DMS153 treated with DMSO at 0.1 percent for 48 hours (cell line): ENCODE measurements at regions not wholly inside any gene's neighbourhood (a gene's known extent, or its start where the extent isn't known, plus 50 kb on each side); places are given as distances from the start of the nearest gene placed in this dataset.

Source experiments
- DNase-seq: peaks from one replicate; lab custom pipeline; 2025; ENCODE audit not compliant: unreplicated experiment; lab: John Stamatoyannopoulos, UW

DNA sequence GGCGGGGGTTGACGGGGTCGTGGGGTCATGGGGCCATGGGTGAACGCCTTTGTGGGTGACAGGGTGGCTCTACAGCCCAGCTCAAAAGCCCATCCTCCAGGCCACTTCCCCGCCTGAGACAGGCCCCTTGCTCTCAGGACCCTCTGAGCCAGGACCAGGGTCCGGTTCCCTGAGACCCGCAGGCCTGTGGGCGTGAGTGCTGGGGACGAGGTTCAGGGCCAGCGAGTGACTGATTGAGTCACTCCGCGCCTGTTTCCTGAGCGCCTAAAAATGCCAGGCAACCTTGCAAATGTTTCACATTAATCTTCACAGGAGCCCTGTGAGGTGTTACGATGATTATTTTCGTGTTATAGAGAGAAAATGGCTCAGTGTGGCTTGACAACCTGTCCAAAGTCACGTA lies 97.8 kb downstream of the ZNF674 start:
- no peak for DNase-seq

DNA sequence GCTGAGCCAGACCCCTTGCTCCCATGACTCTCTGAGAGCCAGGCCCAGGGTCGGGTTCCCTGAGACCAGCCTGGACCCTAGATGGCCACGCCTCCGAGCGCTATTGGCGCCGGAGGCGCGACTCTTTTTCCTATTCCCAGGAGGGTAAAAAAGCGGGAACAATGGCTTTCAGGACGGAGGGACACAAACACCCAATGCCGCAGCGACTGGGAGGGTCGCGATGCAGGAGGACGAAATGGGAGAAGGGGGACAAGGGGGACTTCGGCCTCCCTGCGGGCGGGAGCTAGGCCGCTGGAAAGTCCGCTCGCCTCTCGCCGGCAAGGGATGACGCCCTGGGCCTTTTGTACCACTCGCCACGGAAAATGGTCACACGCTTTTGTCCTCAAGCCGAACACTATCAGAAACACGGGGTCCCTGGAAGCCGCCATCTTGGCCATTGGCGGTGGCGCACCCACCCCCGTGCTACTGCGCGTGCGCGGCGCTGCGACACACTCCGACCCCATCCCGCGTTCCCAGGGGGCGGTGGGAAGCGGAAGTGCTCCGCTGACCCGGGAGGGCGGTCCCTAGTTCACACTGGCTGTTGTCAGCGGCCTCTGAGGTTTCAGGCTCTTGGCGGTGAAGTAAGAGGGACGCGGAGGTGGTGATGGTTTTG lies 98.4 kb downstream of the ZNF674 start:
- DNase-seq: peak; percentile 14

DNA sequence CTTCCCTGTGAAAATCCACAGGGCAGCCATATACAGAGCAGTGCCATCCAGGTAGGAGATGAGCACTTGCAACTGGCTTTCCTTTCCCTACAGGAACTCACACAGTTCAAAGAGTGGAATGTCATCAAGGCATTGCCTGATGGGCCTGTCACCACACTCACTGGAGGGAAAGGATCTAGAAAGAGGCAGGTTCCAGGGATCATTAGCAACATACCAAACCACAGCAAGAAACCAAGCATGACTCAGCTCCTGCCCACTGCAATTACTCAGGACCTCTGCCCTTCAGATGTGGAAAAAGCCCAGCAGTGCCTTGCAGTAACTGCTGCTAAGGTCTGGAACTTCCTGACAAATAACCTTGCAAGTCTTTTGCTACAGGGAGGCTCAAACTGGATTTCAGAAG lies 101.2 kb downstream of the ZNF674 start:
- no peak for DNase-seq

DNA sequence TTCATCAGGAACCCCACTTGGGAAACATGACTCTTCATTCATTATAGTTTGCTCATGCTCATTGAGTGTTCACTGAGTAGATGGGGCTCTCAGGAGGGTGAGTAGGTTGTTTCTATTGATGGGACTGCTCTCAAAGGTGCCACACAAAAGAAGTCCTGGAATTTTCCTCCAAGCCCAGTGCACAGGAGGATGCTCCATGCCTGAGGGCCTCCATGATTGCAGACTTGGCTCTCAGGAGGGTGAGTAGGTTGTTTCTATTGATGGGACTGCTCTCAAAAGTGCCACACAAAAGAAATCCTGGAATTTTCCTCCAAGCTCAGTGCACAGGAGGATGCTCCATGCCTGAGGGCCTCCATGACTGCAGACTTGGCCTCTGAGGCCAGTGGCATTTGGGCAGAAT lies 108.5 kb downstream of the ZNF674 start:
- DNase-seq: no peak

DNA sequence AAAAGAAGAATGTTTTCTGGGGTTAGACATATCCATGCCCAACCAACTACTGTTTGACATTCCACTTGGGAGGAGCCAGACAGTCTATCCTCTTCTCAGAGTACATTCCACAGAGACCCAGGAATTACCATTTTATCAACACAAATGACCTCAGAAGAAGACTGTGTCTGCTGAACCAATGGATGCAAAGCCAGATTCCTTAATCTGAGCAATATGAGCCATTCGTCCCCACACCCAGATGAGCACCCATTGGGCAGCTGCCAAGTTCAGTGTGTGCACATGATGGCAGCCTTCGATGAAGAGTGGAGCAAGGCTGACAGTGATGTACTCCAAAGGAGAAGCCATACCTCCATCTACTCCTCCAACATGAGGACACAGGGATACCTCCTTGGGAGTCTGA lies 111.3 kb downstream of the ZNF674 start:
- DNase-seq: no peak

DNA sequence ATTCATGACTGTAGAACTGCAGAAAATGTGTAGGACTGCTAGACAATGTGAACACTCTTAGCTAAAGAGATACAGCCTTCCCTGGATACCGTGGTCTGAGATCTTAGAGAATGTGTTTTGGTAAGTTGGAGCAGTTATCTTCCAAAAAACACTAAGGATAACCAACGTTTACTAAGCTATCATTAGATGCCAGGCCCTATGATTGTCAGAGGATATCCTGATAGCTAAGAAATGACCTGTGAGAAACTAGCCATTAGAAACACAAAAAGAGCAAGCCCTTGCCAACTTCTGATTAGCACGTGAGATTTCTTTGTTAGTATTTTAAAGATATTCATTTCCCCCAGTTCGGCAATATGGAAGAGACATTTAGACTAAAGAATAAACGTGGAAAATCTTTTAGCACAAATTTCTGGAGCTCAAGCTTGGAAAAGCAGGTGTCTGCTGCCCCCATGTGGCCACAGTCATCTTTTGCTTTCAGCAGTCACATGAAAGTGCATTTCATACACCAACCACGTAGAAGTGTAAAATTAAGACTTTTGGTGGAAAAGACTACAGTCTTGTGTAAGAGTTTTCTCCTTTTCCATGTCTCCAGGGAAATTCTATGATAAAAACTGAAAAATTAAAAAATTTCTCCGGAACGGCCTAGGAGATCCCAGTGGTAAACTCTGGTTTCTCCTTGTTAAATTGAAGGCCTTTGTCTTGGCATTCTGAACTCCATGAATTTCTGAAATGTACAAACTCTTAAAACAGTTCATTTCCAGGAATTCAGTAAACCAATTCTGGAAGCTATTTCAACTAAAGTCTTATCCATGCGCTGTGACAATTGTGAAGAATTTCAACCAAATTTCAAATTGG lies 136.4 kb downstream of the ZNF674 start:
- peak; percentile 41 for DNase-seq

DNA sequence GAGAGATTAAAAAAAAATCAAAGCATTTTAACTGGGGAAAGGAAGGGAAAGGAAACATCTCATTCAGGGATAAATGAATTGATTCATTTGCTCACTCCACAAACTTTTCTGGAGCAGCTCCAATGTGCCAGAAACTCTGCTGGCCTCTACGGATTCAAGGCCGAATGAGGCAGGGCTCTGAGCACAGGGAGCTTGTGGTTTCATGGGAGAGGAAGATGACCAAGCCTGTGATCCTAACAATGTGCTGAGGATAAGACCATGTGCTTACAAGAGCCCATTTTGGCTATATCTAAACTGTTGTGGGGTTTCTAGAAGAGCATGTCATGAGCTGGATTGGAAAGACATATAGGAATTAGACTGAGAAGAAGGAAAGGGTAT lies 137.5 kb downstream of the ZNF674 start:
- no peak for DNase-seq

DNA sequence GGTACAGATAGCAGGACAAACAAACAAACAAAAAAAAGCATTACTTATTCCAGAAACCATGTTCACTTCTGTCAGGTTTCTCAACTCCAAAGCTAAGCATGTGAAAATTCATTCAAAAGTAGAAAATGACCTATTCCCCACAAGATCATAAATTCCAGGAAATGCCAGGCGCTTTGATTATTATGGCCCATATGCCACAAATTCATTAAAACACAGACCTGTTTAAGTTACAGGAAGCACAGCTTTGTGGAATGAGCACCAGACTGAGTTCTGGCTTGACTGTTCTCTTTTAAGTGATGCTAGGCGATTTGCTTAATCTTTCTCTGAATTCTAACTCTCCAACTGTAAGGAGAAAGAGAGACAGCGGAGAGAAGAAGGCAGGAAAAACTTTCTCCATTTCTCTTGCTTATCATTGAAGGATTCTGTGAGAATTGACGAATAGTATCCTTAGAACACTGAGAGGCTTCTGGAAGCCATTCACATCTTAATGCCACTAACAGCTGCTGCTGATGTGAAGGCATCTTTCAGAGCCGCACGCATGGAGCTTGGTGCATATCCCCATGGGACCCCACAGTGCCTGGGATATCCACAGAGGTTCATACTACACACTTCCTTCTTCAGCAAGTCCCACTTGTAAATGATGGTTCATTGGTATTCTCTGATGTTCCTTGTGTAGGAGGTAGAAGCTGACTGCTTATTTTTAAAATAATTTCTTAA lies 138.0 kb downstream of the ZNF674 start:
- DNase-seq: no peak

DNA sequence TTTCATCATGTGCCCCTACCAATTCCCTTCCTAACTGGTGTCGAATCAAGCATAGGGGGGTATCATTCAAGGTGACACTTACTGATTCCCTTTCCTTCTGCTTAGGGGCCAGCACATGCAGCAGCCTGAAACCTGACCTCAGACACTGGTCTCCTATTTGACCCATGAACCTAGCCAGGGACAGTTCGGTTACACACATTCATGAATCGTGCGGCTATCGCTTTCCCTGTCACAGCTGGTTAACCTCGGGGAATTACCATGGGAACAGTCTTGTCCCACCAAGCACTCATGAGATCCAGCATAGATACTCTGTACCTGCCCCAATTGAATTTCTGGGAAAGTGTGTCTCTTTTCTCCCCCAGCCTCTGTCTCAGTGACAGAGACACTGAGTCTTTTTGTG lies 140.4 kb downstream of the ZNF674 start:
- no peak for DNase-seq

DNA sequence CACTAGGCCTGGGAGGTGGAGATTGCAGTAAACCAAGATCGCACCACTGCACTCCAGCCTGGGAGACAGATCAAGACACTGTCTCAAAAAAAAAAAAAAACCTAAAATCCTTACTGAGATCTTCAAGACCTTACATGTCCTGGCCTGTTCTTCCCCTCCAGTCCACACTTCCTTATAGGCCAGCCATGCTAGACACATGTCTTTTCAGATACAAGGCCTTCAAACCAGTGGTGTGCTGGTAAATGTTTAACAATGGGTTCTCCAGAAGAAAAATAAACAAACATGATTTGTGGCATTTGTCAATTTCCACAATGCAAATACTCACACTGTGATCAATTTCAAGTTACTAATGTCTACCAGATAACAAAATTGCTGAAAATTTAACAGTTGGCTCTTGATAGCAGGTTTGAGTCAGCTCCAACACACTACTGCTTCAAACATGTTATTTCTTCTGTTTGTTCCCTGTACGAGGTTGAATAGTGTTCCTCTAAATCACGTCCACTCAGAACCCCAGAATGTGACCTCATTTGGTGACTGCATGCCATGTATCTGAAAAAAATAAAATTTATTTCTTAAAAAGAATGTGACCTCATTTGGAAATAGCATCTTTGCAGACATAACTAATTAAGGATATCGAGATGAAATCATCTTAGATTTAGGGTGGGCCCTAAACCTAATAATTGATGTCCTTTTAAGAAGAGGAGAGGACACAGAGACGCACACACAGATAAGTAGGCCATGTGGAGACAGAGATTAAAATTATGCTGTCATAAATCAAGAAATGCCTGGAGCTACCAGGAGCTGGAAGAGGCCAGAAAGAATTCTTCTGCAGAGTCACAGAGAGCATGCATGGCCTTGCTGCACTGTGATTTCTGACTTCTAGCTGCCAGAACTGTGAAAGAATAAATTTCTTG lies 144.4 kb downstream of the ZNF674 start:
- DNase-seq: no peak

DNA sequence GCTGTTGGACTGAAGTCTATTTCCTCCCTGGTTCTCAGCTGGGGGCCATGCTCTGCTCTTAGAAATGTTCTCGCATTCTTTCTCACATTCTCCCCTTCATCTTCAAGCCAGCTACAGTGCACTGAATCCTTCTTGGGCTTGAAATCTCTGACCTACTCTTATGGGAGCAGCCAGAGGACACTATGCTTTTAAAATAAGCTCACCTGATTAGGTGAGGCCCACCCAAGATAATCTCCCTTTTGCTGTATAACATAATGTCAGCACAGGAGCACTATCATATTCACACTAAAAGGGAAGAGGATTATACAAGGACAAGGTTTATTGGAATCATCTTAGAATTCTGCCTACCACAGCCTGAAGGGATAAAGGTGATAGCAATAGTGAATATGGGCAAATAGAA lies 146.3 kb downstream of the ZNF674 start:
- DNase-seq: no peak

DNA sequence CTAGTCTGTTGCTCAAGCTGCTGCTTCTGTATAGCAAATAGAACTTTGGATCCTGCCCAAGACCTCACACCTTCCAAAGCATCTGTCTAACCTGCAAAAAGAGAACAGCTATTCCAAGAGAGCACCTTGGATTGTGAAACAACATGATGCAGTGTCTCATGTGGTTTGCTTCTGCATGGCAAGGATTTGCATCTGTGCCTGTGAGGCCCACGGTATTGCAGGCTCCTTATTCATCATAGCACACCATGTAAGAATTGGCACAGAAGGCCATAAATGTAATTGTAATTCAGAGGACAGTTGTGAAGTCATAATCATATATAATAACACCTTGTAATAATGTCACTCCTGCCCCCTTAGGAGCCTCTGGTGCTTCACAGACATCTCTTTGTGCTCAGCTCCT lies 147.1 kb downstream of the ZNF674 start:
- DNase-seq: no peak

DNA sequence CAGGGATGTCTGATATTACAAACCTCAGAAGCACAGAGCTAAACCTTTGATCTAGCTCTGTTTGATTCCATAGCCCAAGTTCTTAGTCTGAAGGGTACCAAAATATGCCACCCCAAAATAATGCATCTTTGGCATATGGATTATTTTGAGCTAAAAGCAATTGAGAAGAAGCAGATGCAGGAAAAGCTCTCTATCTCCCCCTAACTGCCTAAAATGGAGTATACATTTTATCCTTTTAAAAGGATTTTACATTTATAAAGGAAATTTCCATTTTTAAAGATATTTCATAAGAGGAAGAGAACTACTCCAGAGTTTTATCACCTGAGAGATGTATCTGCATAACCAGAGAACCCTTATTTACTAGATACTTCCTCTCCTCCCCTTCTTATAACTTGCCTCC lies 158.7 kb downstream of the ZNF674 start:
- no peak for DNase-seq

DNA sequence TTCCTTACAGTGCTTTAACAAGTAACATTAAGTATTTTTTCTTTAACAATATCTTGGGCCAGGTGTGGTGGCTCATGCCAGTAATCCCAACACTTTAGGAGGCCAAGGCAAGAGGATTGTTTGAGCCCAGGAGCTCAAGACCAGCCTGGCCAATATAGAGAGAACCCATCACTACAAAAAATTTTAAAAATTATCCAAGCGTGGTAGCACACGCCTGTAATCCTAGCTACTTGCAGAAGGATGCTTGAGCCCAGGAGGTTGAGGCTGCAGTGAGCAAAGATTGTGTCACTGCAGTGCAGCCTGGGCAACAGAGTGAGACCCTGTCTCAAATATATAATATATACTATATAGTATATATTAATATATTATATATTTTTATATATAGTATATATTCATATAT lies 162.2 kb downstream of the ZNF674 start:
- no peak for DNase-seq

DNA sequence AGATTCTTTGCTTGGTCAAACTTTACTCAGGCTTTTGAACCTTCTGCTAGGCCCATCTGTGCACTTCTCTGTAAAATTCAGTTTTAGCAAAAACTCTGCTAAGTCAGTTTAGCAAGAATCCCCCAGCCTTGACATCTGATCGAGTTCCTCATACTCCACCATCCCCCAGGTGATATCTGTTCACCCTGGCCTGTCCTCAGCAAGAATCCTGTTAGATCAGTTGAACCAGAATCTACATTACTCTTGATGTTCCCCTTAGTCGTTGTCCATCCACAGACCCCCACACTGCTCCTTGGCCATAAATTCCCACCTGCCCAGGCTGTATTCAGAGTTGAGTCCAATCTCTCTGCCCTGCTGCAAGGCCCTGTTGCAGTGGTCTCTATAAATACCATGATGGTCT lies 162.6 kb downstream of the ZNF674 start:
- DNase-seq: no peak

DNA sequence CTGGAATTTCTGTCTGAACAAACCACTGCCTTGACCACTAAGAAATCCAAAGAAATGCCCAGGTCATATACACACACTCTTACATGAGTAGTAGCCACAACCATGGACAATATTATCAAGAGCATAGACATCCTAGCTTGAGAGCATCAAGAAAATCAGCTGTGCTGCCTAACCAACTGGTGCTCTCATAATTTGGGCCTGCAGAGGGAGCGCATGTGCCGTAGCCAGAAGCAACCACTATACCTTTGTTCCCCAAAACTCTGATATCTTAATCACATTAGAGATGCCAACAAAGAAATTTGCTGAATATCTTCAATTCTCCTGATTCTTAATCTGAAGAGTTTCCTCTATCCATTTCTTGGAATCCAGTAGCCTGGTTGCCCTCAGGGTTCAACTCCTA lies 163.6 kb downstream of the ZNF674 start:
- DNase-seq: no peak

DNA sequence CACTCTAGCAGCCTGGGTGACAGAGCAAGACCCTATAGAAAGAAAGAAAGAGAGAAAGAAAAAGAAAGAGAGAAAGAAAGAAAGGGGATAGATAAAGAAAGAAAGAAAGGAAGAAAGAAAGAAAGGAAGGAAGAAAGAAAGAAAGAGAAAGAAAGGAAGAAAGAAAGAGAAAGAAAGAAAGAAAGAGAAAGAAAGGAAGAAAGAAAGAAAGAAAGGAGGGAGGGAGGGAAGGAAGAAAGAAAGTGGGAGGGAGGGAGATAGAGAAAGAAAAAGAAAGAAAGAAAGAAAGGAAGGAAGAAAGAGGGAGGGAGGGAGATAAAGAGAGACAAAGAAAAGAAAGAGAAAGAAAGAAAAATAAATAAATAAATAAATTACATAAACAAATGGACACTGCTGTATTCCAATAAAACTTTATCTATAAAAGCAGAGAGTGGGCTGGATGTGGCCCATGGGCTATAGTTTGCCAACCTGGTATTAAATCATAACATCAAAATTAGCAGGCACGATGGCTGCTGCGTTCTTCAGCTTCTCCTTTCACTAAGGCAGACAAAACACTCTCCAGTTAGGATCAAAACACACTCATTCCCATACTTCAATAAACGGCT lies 165.0 kb downstream of the ZNF674 start:
- no peak for DNase-seq

DNA sequence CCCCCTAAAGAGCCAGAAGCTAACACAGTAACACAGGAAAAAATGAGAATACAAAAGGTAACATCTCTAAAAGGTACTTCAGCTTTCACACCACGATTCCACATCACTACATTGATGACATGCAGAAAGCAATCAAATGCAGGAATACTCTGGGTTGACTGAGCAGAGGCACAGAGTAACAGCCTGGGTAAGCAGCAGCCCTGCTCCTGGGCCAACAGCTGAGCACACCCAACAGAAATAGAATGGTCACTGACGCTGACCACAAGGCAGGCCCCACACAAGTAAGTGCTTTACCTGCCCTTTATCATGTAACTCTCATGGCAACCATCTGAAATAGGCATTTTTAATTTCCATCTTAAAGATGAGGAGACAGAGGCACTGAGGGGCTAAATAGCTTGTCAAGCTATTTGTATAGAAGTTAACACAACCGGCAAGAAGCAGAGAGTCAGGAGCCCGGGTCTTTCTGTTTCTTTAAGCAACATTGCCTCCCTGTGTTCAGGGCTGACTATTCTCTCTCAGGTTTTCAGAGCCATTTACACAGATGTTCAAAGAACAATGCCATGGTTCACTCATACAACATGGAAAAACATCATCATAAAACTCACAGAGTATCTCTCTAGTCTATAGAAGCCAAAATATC lies 168.9 kb downstream of the ZNF674 start:
- no peak for DNase-seq

DNA sequence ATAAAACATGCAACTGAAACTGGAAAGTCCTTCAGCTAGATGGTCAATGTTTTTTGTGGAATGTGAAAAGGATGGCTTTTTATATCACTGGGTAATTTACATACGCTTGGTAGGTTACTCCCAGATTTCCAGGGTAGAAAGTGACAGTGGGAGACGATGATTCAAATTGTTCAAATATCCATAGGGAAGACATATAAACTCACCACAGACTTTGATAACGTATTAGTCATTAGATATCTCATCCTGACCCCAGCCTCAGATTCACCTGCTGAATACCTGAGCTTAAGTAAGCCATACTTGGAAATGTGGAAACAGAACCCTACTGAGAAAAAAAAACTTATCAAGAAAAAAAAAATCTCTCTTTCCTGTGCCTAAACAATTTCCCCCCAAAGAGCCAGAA lies 169.4 kb downstream of the ZNF674 start:
- DNase-seq: no peak

DNA sequence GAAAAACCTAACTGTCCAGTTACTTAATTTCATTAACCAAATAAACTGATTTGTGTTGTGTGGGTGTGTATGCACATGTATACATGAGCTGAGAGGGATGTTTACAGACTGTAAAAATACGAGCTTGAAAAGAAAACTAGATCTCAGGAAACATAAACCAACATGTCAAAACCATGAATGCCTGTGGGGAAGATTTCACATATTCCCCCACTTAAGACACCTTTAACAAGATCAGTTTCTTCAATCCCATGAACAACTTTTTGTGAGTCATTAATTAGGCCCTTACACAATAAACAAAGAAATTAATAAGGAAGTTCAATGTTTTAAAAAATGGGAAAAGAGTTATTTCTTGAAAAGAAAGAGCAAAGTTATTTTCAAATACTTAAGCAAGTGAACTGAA lies 170.8 kb downstream of the ZNF674 start:
- no peak for DNase-seq
